ENCODE measurements at regions not wholly inside any gene's neighbourhood (a gene's known extent, or its start where the extent isn't known, plus 50 kb on each side); places are given as distances from the start of the nearest gene placed in this dataset.
A peak's percentile ranks its signal among the peaks of the same experiment; 100 is the strongest.

- peaks cover 6 to 12% (median 10%) of the 10 kb centered on the region in 3 donors for H3K4me1 Mint-ChIP-seq
- no peaks in the 10 kb centered on the region for H3K27me3 Mint-ChIP-seq
- peak overlapping the region in 3 of 4 donors; percentile 44 to 78 (median 67) for H3K4me3 Mint-ChIP-seq
- no peaks in the 10 kb centered on the region for H3K36me3 Mint-ChIP-seq
- peaks cover 0 to 2% (median 0%) of the 10 kb centered on the region in 3 donors for H3K9me3 Mint-ChIP-seq
- H3K27ac Mint-ChIP-seq: peak overlapping the region in 1 of 3 donors; percentile 44
Measured at GRCh38 chr13:38180670-38181069, 169.0 kb upstream of the UFM1 start.

GRCh38 chr13:38180126-38180525 is 169.5 kb upstream of the UFM1 start:
- no peaks in the 10 kb centered on the region for H3K36me3 Mint-ChIP-seq
- H3K4me3 Mint-ChIP-seq: no peak overlapping the region
- H3K4me1 Mint-ChIP-seq: peaks cover 6 to 12% (median 10%) of the 10 kb centered on the region in 3 donors
- H3K27me3 Mint-ChIP-seq: no peaks in the 10 kb centered on the region
- H3K27ac Mint-ChIP-seq: no peak overlapping the region
- peaks cover 0 to 2% (median 0%) of the 10 kb centered on the region in 3 donors for H3K9me3 Mint-ChIP-seq

GRCh38 chr13:38176664-38177063 is 173.0 kb upstream of the UFM1 start:
- peaks cover 2% of the 10 kb centered on the region for H3K27me3 Mint-ChIP-seq
- H3K36me3 Mint-ChIP-seq: no peaks in the 10 kb centered on the region
- H3K4me3 Mint-ChIP-seq: no peak overlapping the region
- peaks cover 0 to under 1% (median 0%) of the 10 kb centered on the region in 3 donors for H3K9me3 Mint-ChIP-seq
- no peak overlapping the region for H3K27ac Mint-ChIP-seq
- peaks cover 4 to 12% (median 10%) of the 10 kb centered on the region in 3 donors for H3K4me1 Mint-ChIP-seq

- Mint-ChIP-seq H3K9me3 (no peaks in the 10 kb centered on the region), H3K4me1 (peaks cover 0 to 3% (median 0%) of the 10 kb centered on the region in 3 donors), H3K27ac (no peak overlapping the region), H3K4me3 (no peak overlapping the region), H3K27me3 (peaks cover 2% of the 10 kb centered on the region), H3K36me3 (no peaks in the 10 kb centered on the region)
Measured at GRCh38 chr13:38173403-38173802, 176.2 kb upstream of the UFM1 start.

- no peaks in the 10 kb centered on the region for H3K9me3 Mint-ChIP-seq
- H3K4me3 Mint-ChIP-seq: peak overlapping the region; percentile 10 to 83 (median 29)
- peaks cover 8 to 13% (median 12%) of the 10 kb centered on the region in 3 donors for H3K4me1 Mint-ChIP-seq
- H3K27me3 Mint-ChIP-seq: no peaks in the 10 kb centered on the region
- peak overlapping the region in 1 of 3 donors; percentile 5 for H3K27ac Mint-ChIP-seq
- no peaks in the 10 kb centered on the region for H3K36me3 Mint-ChIP-seq
Measured at GRCh38 chr13:38167164-38167822, 182.4 kb upstream of the UFM1 start.

GRCh38 chr13:38166116-38166515 is 183.5 kb upstream of the UFM1 start:
- H3K4me1 Mint-ChIP-seq: peaks cover 8 to 13% (median 12%) of the 10 kb centered on the region in 3 donors
- no peak overlapping the region for H3K4me3 Mint-ChIP-seq
- H3K27me3 Mint-ChIP-seq: no peaks in the 10 kb centered on the region
- H3K9me3 Mint-ChIP-seq: no peaks in the 10 kb centered on the region
- no peaks in the 10 kb centered on the region for H3K36me3 Mint-ChIP-seq
- H3K27ac Mint-ChIP-seq: no peak overlapping the region

- H3K27me3 Mint-ChIP-seq: no peaks in the 10 kb centered on the region
- H3K27ac Mint-ChIP-seq: no peak overlapping the region
- H3K36me3 Mint-ChIP-seq: no peaks in the 10 kb centered on the region
- H3K4me1 Mint-ChIP-seq: no peaks in the 10 kb centered on the region
- H3K9me3 Mint-ChIP-seq: no peaks in the 10 kb centered on the region
- H3K4me3 Mint-ChIP-seq: no peak overlapping the region
Measured at GRCh38 chr13:38160131-38160530, 189.5 kb upstream of the UFM1 start.

- no peaks in the 10 kb centered on the region for H3K4me1 Mint-ChIP-seq
- no peaks in the 10 kb centered on the region for H3K36me3 Mint-ChIP-seq
- no peaks in the 10 kb centered on the region for H3K27me3 Mint-ChIP-seq
- H3K4me3 Mint-ChIP-seq: no peak overlapping the region
- H3K27ac Mint-ChIP-seq: peak overlapping the region in 1 of 3 donors; percentile 11
- no peaks in the 10 kb centered on the region for H3K9me3 Mint-ChIP-seq
Measured at GRCh38 chr13:38159710-38160109, 189.9 kb upstream of the UFM1 start.

- H3K4me1 Mint-ChIP-seq: no peaks in the 10 kb centered on the region
- H3K36me3 Mint-ChIP-seq: no peaks in the 10 kb centered on the region
- no peak overlapping the region for H3K27ac Mint-ChIP-seq
- H3K4me3 Mint-ChIP-seq: no peak overlapping the region
- H3K27me3 Mint-ChIP-seq: peaks cover 4% of the 10 kb centered on the region
- H3K9me3 Mint-ChIP-seq: peaks cover 0 to 6% (median 1%) of the 10 kb centered on the region in 3 donors
Measured at GRCh38 chr13:38147050-38147449, 202.6 kb upstream of the UFM1 start.

- Mint-ChIP-seq H3K4me1 (no peaks in the 10 kb centered on the region), H3K9me3 (peaks cover 0 to 8% (median 0%) of the 10 kb centered on the region in 3 donors), H3K27me3 (peaks cover 4% of the 10 kb centered on the region), H3K36me3 (no peaks in the 10 kb centered on the region), H3K27ac (no peak overlapping the region), H3K4me3 (no peak overlapping the region)
Measured at GRCh38 chr13:38141792-38142191, 207.9 kb upstream of the UFM1 start.

GRCh38 chr13:38135592-38135991 is 214.1 kb upstream of the UFM1 start:
- Mint-ChIP-seq H3K36me3 (no peaks in the 10 kb centered on the region), H3K9me3 (peaks cover 0 to 9% (median 3%) of the 10 kb centered on the region in 3 donors), H3K27me3 (no peaks in the 10 kb centered on the region), H3K4me1 (no peaks in the 10 kb centered on the region), H3K4me3 (no peak overlapping the region), H3K27ac (no peak overlapping the region)

GRCh38 chr13:38121267-38121666 is 228.4 kb upstream of the UFM1 start:
- Mint-ChIP-seq H3K4me3 (no peak overlapping the region), H3K9me3 (no peaks in the 10 kb centered on the region), H3K4me1 (peaks cover 3 to 6% (median 4%) of the 10 kb centered on the region in 3 donors), H3K27ac (no peak overlapping the region), H3K36me3 (no peaks in the 10 kb centered on the region), H3K27me3 (no peaks in the 10 kb centered on the region)

- Mint-ChIP-seq H3K27ac (no peak overlapping the region), H3K27me3 (no peaks in the 10 kb centered on the region), H3K4me1 (no peaks in the 10 kb centered on the region), H3K36me3 (peaks cover 1% of the 10 kb centered on the region), H3K4me3 (no peak overlapping the region), H3K9me3 (peaks cover 0 to 7% (median 2%) of the 10 kb centered on the region in 3 donors)
Measured at GRCh38 chr13:38103851-38104250, 234.3 kb upstream of the TRPC4 start.

GRCh38 chr13:38099751-38100150 is 230.2 kb upstream of the TRPC4 start:
- H3K4me3 Mint-ChIP-seq: no peak overlapping the region
- H3K27me3 Mint-ChIP-seq: no peaks in the 10 kb centered on the region
- peaks cover 0 to 1% (median 0%) of the 10 kb centered on the region in 3 donors for H3K4me1 Mint-ChIP-seq
- H3K9me3 Mint-ChIP-seq: peaks cover 0 to 1% (median 0%) of the 10 kb centered on the region in 3 donors
- H3K27ac Mint-ChIP-seq: no peak overlapping the region
- no peaks in the 10 kb centered on the region for H3K36me3 Mint-ChIP-seq

GRCh38 chr13:38093425-38093824 is 223.9 kb upstream of the TRPC4 start:
- Mint-ChIP-seq H3K27ac (no peak overlapping the region), H3K36me3 (no peaks in the 10 kb centered on the region), H3K4me1 (peaks cover 0 to 5% (median 0%) of the 10 kb centered on the region in 3 donors), H3K9me3 (no peaks in the 10 kb centered on the region), H3K27me3 (no peaks in the 10 kb centered on the region), H3K4me3 (no peak overlapping the region)

GRCh38 chr13:38090913-38091312 is 221.3 kb upstream of the TRPC4 start:
- H3K27ac Mint-ChIP-seq: no peak overlapping the region
- peaks cover 0 to 2% (median 2%) of the 10 kb centered on the region in 3 donors for H3K9me3 Mint-ChIP-seq
- H3K4me1 Mint-ChIP-seq: peaks cover 0 to 5% (median 0%) of the 10 kb centered on the region in 3 donors
- no peak overlapping the region for H3K4me3 Mint-ChIP-seq
- no peaks in the 10 kb centered on the region for H3K36me3 Mint-ChIP-seq
- no peaks in the 10 kb centered on the region for H3K27me3 Mint-ChIP-seq

Data from IgD-negative memory B cell (primary cell).